ENCODE measurements at regions not wholly inside any gene's neighbourhood (a gene's known extent, or its start where the extent isn't known, plus 50 kb on each side); places are given as distances from the start of the nearest gene placed in this dataset.

DNA sequence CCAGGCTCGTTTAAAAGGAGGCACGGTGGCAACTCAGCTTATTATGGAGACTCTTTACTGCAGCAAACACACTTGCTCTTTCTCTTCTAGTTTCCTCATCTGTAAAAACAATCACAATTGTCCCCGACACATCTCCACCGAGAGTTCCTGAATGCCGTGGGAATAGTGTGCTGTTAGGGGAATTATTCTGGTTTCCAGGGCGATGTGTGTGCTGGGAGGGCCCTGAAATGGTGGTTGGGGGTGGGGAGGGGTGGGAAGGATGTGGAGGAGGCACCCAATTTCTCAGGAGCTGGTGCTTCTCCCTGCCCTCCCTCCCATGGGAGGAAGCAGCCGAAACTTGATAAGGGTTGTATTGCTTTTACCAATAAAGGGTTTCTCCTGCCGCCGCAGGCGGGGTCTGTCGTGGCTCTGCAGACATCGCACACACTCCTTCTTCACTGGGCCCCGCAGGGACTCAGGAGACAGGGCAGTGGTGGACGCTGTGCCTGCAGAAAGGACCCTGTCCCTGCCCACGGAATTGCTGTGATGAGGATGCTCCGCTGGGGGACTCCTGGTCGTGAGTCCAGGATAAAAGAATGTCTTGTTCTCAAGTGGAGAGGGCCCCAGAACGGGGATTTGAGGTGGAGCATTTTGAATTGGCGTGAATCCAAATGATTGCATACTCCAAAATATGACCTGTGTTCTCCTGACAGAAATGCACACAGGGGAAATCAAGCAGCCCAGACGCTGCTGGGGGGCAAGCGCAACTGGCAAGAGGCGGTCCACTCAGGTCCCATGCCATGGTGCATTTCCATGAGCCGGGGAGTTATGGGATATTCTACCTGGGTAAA lies 119.2 kb downstream of the ACKR3 start:
- no peak for TF ChIP-seq POLR2A (IDR thresholded peaks at IDR 0.05)
- no peak for TF ChIP-seq POLR2AphosphoS5 (IDR thresholded peaks at IDR 0.05)
- TF ChIP-seq, protein P1, sequence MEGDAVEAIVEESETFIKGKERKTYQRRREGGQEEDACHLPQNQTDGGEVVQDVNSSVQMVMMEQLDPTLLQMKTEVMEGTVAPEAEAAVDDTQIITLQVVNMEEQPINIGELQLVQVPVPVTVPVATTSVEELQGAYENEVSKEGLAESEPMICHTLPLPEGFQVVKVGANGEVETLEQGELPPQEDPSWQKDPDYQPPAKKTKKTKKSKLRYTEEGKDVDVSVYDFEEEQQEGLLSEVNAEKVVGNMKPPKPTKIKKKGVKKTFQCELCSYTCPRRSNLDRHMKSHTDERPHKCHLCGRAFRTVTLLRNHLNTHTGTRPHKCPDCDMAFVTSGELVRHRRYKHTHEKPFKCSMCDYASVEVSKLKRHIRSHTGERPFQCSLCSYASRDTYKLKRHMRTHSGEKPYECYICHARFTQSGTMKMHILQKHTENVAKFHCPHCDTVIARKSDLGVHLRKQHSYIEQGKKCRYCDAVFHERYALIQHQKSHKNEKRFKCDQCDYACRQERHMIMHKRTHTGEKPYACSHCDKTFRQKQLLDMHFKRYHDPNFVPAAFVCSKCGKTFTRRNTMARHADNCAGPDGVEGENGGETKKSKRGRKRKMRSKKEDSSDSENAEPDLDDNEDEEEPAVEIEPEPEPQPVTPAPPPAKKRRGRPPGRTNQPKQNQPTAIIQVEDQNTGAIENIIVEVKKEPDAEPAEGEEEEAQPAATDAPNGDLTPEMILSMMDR (IDR thresholded peaks at IDR 0.05): no peak
- no peak for TF ChIP-seq EP300 (IDR thresholded peaks at IDR 0.05)
